Suprapubic skin (tissue), 4 donors: ENCODE measurements at regions not wholly inside any gene's neighbourhood (a gene's known extent, or its start where the extent isn't known, plus 50 kb on each side); places are given as distances from the start of the nearest gene placed in this dataset.

ENCODE experiments used
- DNase-seq, 2 donors: peaks; one replicate each; pipeline ENCODE4 v3.0.0-alpha.2; 2019; ENCODE audit warnings: low spot score in 2 of 2
- H3K27ac ChIP-seq: fragments of 200-600 bp; sonication (generic); one replicate; pipeline ENCODE4 v1.5.1; 2019
- H3K27me3 ChIP-seq: fragments of 200-600 bp; sonication (generic); one replicate; pipeline ENCODE4 v1.5.1; 2019
- H3K36me3 ChIP-seq: fragments of 200-600 bp; sonication (generic); one replicate; pipeline ENCODE4 v1.5.1; 2019
- H3K4me1 ChIP-seq: fragments of 200-600 bp; sonication (generic); one replicate; pipeline ENCODE4 v1.5.1; 2019
- H3K4me3 ChIP-seq: fragments of 200-600 bp; sonication (generic); one replicate; pipeline ENCODE4 v1.5.1; 2019; ENCODE audit warnings: mild to moderate bottlenecking
- H3K9me3 ChIP-seq: fragments of 200-600 bp; sonication (generic); one replicate; pipeline ENCODE4 v1.5.1; 2019
- EP300 ChIP-seq: sonication (generic); formaldehyde crosslinking; IDR thresholded peaks from one replicate; pipeline ENCODE4 v1.6.1; 2017; ENCODE audit warnings: antibody characterized with exemption
- POLR2A ChIP-seq, 2 donors: fragments of 450-650 bp; IDR thresholded peaks; one replicate each; pipeline ENCODE4 v1.6.1; 2017; ENCODE audit warnings: antibody characterized with exemption in 2 of 2, mild to moderate bottlenecking in 2 of 2, moderate library complexity in 2 of 2
- POLR2AphosphoS5 ChIP-seq, 3 donors: sonication (generic); formaldehyde crosslinking; IDR thresholded peaks; one replicate each; pipeline ENCODE4 v1.6.1; 2017; ENCODE audit warnings: antibody characterized with exemption in 3 of 3
- WGBS: methylation state at CpG from one replicate; pipeline ENCODE4 v1.1.5; 2018; 5-methylcytosine and 5-hydroxymethylcytosine counted together
- TF ChIP-seq, protein P1 (sequence below), 2 donors: fragments of 200-600 bp in 1 of 2; fragments of 450-650 bp in 1 of 2; sonication (generic) in 1 of 2; IDR thresholded peaks; one replicate each; pipeline ENCODE4 v1.5.1; 2016 to 2019; ENCODE audit warnings: antibody characterized with exemption in 2 of 2, mild to moderate bottlenecking in 1 of 2, moderate library complexity in 1 of 2

DNA sequence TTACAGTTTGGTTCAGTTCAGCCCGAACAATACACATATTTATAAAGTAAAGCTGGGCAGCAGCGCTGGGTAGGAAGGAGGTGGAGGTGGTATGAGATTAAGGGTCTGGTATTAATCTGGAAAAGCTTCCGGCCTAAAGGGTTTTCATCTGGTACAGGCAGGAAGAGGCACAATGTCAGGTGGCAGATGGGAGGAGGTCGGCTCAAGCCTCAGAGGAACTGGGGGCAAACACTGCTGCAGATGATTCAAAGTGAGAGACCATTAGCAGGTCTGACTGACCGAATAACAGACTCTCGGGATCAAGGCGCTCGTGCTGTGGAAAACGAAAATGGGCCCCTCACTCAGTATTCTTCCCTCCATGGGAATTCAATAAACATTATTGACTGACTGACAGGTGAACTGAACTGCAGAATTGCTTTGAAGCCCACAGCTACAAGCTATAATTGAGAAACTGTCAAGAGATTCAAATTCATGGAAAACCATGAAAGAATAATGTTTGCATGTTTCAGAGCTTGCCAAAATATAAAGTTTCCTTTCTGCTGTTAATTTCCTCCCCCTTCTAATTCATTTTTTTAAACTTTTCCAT, 75.3 kb downstream of the TMEM167A start:
- H3K27ac ChIP-seq = no peak overlapping the region
- TF ChIP-seq, protein P1, sequence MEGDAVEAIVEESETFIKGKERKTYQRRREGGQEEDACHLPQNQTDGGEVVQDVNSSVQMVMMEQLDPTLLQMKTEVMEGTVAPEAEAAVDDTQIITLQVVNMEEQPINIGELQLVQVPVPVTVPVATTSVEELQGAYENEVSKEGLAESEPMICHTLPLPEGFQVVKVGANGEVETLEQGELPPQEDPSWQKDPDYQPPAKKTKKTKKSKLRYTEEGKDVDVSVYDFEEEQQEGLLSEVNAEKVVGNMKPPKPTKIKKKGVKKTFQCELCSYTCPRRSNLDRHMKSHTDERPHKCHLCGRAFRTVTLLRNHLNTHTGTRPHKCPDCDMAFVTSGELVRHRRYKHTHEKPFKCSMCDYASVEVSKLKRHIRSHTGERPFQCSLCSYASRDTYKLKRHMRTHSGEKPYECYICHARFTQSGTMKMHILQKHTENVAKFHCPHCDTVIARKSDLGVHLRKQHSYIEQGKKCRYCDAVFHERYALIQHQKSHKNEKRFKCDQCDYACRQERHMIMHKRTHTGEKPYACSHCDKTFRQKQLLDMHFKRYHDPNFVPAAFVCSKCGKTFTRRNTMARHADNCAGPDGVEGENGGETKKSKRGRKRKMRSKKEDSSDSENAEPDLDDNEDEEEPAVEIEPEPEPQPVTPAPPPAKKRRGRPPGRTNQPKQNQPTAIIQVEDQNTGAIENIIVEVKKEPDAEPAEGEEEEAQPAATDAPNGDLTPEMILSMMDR (IDR thresholded peaks at IDR 0.05) = no peak
- H3K9me3 ChIP-seq = no peaks in the 10 kb centered on the region
- DNase-seq = no peak
- WGBS = 77% methylated on average over 9 of the region's 9 CpGs
- H3K4me1 ChIP-seq = peaks cover 3% of the 10 kb centered on the region
- H3K4me3 ChIP-seq = no peak overlapping the region
- H3K36me3 ChIP-seq = no peaks in the 10 kb centered on the region
- no peaks in the 10 kb centered on the region for H3K27me3 ChIP-seq

DNA sequence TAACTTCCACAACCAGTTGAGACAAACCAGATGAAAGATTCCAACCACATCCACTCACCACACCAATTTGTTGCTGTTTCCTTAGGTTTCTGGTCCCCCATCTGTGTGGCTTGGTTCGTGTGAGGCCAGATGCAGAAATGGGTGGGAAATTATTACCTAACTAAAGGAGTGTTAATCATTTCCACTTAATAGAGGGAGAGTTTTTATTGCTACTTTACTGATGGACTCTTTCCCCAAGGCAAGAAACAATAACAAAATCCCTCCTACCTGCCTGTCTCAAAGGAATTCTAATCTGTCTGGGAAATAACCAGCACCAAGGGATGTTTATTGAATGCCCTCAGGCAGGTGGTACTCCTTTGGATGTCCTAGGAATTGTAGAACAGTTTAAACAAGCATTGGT, 76.3 kb downstream of the TMEM167A start:
- no peak overlapping the region for H3K4me3 ChIP-seq
- H3K9me3 ChIP-seq = no peaks in the 10 kb centered on the region
- no peaks in the 10 kb centered on the region for H3K27me3 ChIP-seq
- H3K4me1 ChIP-seq = peaks cover 3% of the 10 kb centered on the region
- H3K27ac ChIP-seq = no peak overlapping the region
- DNase-seq = no peak
- WGBS = 64% methylated on average over 1 of the region's 1 CpG
- no peaks in the 10 kb centered on the region for H3K36me3 ChIP-seq
- TF ChIP-seq POLR2A (IDR thresholded peaks at IDR 0.05) (no peak), EP300 (no peak)
- TF ChIP-seq, protein P1 (IDR thresholded peaks at IDR 0.05) = no peak

DNA sequence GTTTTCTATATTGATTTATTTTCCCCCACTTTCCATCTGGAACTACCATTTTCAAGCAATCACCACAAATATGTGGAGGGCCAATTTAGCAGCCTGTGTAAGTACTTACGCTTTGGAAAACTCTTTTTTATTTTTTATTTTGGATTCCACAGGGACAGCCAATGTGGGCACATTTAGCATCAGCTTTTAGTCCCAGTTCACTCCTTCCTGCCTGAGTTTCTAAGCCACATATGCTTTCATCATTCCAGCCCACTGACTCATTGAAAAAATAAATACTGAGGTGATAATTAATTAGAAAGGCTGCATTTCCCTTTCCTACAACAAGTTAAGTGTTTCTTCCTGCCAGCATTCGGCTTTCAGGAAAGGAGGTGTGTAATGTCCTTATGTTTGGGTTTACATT, 76.8 kb downstream of the TMEM167A start:
- no peak overlapping the region for H3K4me3 ChIP-seq
- peaks cover 3% of the 10 kb centered on the region for H3K4me1 ChIP-seq
- TF ChIP-seq POLR2AphosphoS5 (IDR thresholded peaks at IDR 0.05) = no peak
- no peak for TF ChIP-seq EP300
- no peak for TF ChIP-seq POLR2A (IDR thresholded peaks at IDR 0.05)
- TF ChIP-seq, protein P1 (IDR thresholded peaks at IDR 0.05) = no peak
- 50% methylated on average over 2 of the region's 2 CpGs for WGBS
- H3K36me3 ChIP-seq = no peaks in the 10 kb centered on the region
- no peak overlapping the region for H3K27ac ChIP-seq
- H3K9me3 ChIP-seq = no peaks in the 10 kb centered on the region
- no peak for DNase-seq
- no peaks in the 10 kb centered on the region for H3K27me3 ChIP-seq

DNA sequence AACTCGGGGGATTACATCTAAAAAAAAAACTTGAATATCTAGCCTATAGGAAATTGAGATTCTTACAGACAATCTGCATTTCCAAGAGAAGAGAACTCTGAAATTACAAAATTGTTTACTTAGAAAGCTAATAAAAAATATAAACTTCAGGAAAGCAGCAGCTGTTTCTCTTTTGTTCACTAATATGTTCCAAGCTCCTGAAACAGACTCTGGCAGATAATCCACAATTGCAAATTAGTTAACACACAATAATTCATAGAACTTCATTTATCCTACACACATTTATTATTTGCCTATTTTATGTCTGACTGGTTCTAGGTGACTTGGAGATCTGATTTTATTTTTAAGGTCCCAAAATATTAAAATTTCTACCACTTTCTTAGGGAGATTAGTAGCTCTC, 83.8 kb downstream of the TMEM167A start:
- Histone ChIP-seq H3K36me3 (no peaks in the 10 kb centered on the region), H3K9me3 (no peaks in the 10 kb centered on the region), H3K4me3 (no peak overlapping the region), H3K27ac (no peak overlapping the region), H3K4me1 (peaks cover 3% of the 10 kb centered on the region), H3K27me3 (no peaks in the 10 kb centered on the region)
- no peak for DNase-seq
- TF ChIP-seq, protein P1 (IDR thresholded peaks at IDR 0.05) = no peak
- TF ChIP-seq POLR2A (IDR thresholded peaks at IDR 0.05) = no peak
- TF ChIP-seq POLR2AphosphoS5 (IDR thresholded peaks at IDR 0.05) = no peak
- TF ChIP-seq EP300 = no peak
- WGBS = 63% methylated on average over 1 of the region's 1 CpG

DNA sequence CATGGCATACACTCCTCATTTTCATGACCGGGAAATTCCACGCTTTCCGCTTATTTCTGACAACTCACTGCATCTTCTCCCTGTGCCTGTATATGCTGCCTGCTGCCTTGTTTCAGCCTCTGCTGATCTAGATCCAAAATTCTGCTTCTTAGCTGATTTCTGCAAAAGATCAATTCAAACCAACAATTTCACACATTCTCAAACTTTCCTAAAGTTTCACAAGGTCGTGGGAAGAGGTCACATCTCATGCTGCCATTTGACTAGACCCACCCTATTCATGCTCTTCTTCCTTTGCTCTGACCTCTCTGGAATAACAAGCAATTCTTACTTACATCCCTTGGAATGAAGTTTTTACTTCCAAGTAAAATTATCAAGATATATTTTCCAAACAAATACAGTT, 84.5 kb downstream of the TMEM167A start:
- 74% methylated on average over 4 of the region's 4 CpGs for WGBS
- H3K4me1 ChIP-seq = peaks cover 3% of the 10 kb centered on the region

More for the DNA sequence above, 84.5 kb downstream of the TMEM167A start:
- H3K4me3 ChIP-seq = no peak overlapping the region
- H3K36me3 ChIP-seq = no peaks in the 10 kb centered on the region
- no peaks in the 10 kb centered on the region for H3K27me3 ChIP-seq
- H3K27ac ChIP-seq = no peak overlapping the region
- TF ChIP-seq POLR2A (IDR thresholded peaks at IDR 0.05) (no peak), POLR2AphosphoS5 (IDR thresholded peaks at IDR 0.05) (no peak), EP300 (no peak)
- TF ChIP-seq, protein P1 (IDR thresholded peaks at IDR 0.05) = no peak
- no peaks in the 10 kb centered on the region for H3K9me3 ChIP-seq
- no peak for DNase-seq
